ENCODE measurements at regions not wholly inside any gene's neighbourhood (a gene's known extent, or its start where the extent isn't known, plus 50 kb on each side); places are given as distances from the start of the nearest gene placed in this dataset.

DNA sequence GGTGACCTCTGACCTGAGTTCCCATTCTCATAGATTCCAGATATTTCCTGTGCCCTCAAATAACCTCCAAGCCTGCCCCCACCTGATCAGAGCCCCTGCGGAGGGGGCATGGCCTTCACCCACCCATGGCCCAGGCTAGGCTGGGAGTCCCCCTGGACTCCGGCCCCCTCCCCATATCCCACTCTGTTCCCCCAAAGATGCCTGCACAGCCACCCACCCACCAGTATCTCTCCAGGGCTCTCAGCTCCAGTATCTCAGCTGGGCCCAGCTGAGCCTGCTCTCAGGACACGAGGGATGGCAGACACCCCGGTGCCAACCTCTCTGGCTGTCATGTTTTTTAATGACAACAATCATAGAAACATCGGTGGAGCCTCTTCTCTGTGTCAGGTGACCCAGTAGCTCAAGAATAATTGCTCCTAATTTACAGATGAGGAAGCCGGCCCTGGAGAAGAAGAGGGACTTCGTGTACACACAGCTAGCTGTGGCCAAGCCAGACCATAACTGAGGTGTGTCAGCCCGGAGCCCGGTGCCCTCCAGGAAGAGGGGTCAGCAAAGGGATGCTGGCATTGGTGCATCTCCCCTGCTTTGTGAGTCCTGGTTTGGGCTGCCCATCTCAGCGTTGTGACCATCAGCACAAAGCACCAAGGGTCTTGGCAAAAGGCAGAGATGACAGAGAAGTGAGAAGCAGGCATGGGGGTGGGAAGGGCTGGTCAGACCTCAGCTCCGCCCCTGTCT lies 84.4 kb downstream of the SDC1 start:
- 88% methylated on average over 6 of the region's 11 CpGs for WGBS (ENCODE audit: insufficient coverage)
- Histone ChIP-seq H3K9me3 (replicated peaks in 1 of 2; ENCODE audit: control insufficient read depth in 1 of 2, insufficient read depth in 1 of 2, low read length in 2 of 2) (no peaks in the 10 kb centered on the region), H3K9ac (ENCODE audit: insufficient read depth, low read length, poor library complexity, severe bottlenecking) (no peak overlapping the region), H3K27me3 (ENCODE audit: control insufficient read depth in 2 of 2, insufficient read depth in 2 of 2, low read length in 2 of 2) (no peaks in the 10 kb centered on the region), H3K36me3 (replicated peaks in 1 of 2; ENCODE audit: control insufficient read depth in 1 of 2, insufficient read depth in 2 of 2, low read length in 2 of 2) (no peaks in the 10 kb centered on the region), H3K4me3 (replicated peaks in 1 of 3; ENCODE audit: low read depth in 2 of 3, low read length in 3 of 3) (no peak overlapping the region), H3K4me2 (replicated peaks; ENCODE audit: extremely low read depth, low read length, poor library complexity, severe bottlenecking) (no peak overlapping the region), H4K20me1 (ENCODE audit: insufficient read depth, low read length) (no peaks in the 10 kb centered on the region), H3K79me2 (ENCODE audit: insufficient read depth, low read length) (no peaks in the 10 kb centered on the region), H3K27ac (ENCODE audit: low read depth in 1 of 2, low read length in 2 of 2) (no peak overlapping the region), H2AFZ (ENCODE audit: insufficient read depth, low read depth, low read length, poor library complexity, severe bottlenecking) (no peak overlapping the region), H3K4me1 (ENCODE audit: control insufficient read depth in 1 of 2, insufficient read depth in 2 of 2, low read length in 2 of 2) (no peaks in the 10 kb centered on the region)
- H3K27ac Mint-ChIP-seq: no peak overlapping the region
- no peaks in the 10 kb centered on the region for H3K4me1 Mint-ChIP-seq
- peaks cover 5 to 8% (median 7%) of the 10 kb centered on the region in 3 donors for H3K27me3 Mint-ChIP-seq (ENCODE audit: low read depth in 3 of 3)
- H3K9me3 Mint-ChIP-seq: no peaks in the 10 kb centered on the region
- intact Hi-C loops (cut with micrococcal nuclease): no loop called here
- H3K36me3 Mint-ChIP-seq: no peaks in the 10 kb centered on the region
- no peak for DNase-seq
- TF ChIP-seq, protein P1, sequence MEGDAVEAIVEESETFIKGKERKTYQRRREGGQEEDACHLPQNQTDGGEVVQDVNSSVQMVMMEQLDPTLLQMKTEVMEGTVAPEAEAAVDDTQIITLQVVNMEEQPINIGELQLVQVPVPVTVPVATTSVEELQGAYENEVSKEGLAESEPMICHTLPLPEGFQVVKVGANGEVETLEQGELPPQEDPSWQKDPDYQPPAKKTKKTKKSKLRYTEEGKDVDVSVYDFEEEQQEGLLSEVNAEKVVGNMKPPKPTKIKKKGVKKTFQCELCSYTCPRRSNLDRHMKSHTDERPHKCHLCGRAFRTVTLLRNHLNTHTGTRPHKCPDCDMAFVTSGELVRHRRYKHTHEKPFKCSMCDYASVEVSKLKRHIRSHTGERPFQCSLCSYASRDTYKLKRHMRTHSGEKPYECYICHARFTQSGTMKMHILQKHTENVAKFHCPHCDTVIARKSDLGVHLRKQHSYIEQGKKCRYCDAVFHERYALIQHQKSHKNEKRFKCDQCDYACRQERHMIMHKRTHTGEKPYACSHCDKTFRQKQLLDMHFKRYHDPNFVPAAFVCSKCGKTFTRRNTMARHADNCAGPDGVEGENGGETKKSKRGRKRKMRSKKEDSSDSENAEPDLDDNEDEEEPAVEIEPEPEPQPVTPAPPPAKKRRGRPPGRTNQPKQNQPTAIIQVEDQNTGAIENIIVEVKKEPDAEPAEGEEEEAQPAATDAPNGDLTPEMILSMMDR (IDR thresholded peaks at IDR 0.05): no peak
- H3K4me3 Mint-ChIP-seq: no peak overlapping the region

DNA sequence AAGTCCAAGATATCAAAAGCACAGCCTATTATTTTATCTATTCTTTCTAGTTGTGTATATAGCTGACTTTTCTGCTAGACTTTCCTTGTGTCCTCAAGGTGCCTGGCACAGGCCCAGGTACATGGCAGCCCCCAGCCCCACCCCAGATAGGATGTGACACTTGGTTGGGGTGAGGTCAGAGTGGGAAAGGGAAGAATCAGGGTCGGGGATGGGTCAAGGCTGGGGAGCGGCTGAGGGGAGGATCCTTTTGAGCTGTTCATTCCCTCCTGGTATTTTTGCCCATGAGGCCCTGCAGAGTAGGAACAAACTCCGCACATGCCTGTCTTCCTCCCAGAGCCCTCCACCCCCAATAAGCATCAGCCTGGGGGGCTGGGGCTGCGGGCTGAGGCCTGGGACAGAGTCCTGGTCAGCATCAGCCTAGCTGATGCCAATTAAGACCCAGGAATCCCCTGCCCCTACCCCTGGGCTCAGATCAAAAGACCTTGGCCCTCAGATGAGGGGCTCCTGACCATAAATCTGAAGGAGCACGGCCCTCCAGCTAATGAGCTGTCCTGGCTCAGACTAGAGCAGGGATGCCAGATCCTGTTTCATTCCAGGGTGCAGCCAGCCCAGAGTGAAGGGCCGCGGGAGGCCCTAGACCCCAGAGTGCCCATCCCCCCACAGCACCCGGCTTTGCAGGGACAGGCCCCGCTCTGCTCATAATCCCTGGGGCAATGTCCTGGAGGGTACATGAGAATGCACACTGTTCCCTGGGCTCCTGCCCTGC lies 85.3 kb downstream of the SDC1 start:
- 65% methylated on average over 6 of the region's 9 CpGs for WGBS (ENCODE audit: insufficient coverage)

More for the DNA sequence above, 85.3 kb downstream of the SDC1 start:
- peaks cover 9 to 10% (median 10%) of the 10 kb centered on the region in 3 donors for H3K27me3 Mint-ChIP-seq (ENCODE audit: low read depth in 3 of 3)
- no peak overlapping the region for H3K27ac Mint-ChIP-seq
- H3K4me3 Mint-ChIP-seq: no peak overlapping the region
- no peak for DNase-seq
- H3K79me2 ChIP-seq (ENCODE audit: insufficient read depth, low read length): no peaks in the 10 kb centered on the region
- no peak overlapping the region for H3K4me3 ChIP-seq (replicated peaks in 1 of 3; ENCODE audit: low read depth in 2 of 3, low read length in 3 of 3)
- intact Hi-C loops (cut with micrococcal nuclease): no loop called here
- no peaks in the 10 kb centered on the region for H3K36me3 Mint-ChIP-seq
- H3K9ac ChIP-seq (ENCODE audit: insufficient read depth, low read length, poor library complexity, severe bottlenecking): no peak overlapping the region
- no peak overlapping the region for H2AFZ ChIP-seq (ENCODE audit: insufficient read depth, low read depth, low read length, poor library complexity, severe bottlenecking)
- H3K4me2 ChIP-seq (replicated peaks; ENCODE audit: extremely low read depth, low read length, poor library complexity, severe bottlenecking): no peak overlapping the region
- no peaks in the 10 kb centered on the region for H3K4me1 ChIP-seq (ENCODE audit: control insufficient read depth in 1 of 2, insufficient read depth in 2 of 2, low read length in 2 of 2)
- no peaks in the 10 kb centered on the region for H3K4me1 Mint-ChIP-seq
- H4K20me1 ChIP-seq (ENCODE audit: insufficient read depth, low read length): no peaks in the 10 kb centered on the region
- no peaks in the 10 kb centered on the region for H3K9me3 Mint-ChIP-seq
- no peaks in the 10 kb centered on the region for H3K9me3 ChIP-seq (replicated peaks in 1 of 2; ENCODE audit: control insufficient read depth in 1 of 2, insufficient read depth in 1 of 2, low read length in 2 of 2)
- H3K27ac ChIP-seq (ENCODE audit: low read depth in 1 of 2, low read length in 2 of 2): no peak overlapping the region
- H3K27me3 ChIP-seq (ENCODE audit: control insufficient read depth in 2 of 2, insufficient read depth in 2 of 2, low read length in 2 of 2): no peaks in the 10 kb centered on the region
- H3K36me3 ChIP-seq (replicated peaks in 1 of 2; ENCODE audit: control insufficient read depth in 1 of 2, insufficient read depth in 2 of 2, low read length in 2 of 2): no peaks in the 10 kb centered on the region
- TF ChIP-seq, protein P1 (IDR thresholded peaks at IDR 0.05): no peak
